ENCODE measurements at regions not wholly inside any gene's neighbourhood (a gene's known extent, or its start where the extent isn't known, plus 50 kb on each side); places are given as distances from the start of the nearest gene placed in this dataset.

DNA sequence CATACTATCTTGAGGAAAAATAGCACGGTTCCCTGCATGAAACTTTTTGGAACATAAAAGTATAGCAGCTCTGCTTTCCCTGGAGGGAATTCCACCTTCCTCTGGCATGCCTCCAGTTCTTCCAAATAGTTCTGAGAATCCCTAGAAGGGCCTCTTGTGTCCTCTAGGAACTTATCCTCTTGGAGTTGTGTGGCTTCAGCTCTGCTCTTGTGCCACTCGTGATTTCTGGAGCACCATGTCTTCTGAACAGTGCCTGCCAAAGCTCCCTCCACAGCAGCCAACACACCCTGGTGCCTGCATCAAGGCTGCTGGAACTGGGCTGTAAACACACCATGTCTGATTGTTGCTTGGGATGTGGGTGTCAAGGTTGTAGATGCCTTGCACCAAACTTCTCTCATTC is 65.7 kb upstream of the FLT1 start:
- Mint-ChIP-seq H3K4me3 (no peak overlapping the region), H3K36me3 (no peaks in the 10 kb centered on the region), H3K27ac (no peak overlapping the region), H3K4me1 (no peaks in the 10 kb centered on the region), H3K9me3 (no peaks in the 10 kb centered on the region)
- DNase-seq (ENCODE audit: low spot score in 2 of 2) (no peak), ATAC-seq (no peak)

DNA sequence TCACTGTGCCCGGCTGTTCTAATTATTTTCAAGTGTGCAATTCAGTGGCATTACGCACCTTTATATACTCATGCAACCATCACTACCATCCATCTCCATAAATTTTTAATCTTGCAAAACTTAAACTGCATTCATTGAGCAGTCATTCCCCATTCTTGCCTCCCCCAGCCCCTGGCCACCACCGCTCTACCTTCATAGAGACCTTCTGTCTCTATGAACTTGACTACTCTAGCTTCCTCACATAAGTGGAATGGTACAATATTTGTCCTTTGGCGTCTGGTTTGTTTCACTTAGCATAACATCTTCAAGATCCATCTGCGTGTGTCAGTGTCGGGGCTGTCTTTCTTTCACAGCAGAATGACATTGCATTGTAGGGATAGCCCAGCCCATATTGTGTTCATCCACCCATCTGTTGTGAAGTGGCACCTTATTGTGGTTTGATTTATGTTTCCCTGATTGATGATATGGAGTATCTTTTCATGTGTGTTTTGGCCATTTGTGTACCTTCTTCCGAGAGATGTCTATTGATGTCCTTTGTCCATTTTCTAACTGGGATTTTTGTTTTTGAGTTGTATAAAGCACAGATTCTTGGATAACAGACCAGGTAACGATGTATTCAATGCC is 64.8 kb upstream of the FLT1 start:
- no peaks in the 10 kb centered on the region for H3K36me3 Mint-ChIP-seq
- no peak for DNase-seq (ENCODE audit: low spot score in 2 of 2)
- H3K9me3 Mint-ChIP-seq = no peaks in the 10 kb centered on the region
- H3K4me1 Mint-ChIP-seq = no peaks in the 10 kb centered on the region
- ATAC-seq = no peak
- no peak overlapping the region for H3K27ac Mint-ChIP-seq
- no peak overlapping the region for H3K4me3 Mint-ChIP-seq

DNA sequence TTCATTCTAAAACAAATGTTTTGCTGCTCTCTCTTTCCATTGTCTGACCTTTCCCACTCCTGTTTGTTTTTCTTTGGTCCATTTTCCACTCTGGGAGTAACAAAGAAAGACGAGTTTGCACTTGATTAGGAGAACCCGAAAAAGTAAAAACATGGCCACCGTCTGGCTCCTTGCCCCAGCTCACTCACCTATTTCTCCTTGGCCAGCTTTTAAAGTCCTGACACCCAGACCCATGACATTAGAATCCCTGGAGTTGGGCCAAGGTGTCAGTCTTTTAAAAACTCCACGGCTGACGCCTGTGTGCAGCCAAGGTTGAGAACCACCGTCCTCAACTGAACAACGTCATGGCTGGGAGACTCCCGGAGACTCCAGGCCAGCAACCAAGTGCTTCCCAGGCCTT is 63.6 kb upstream of the FLT1 start:
- H3K4me3 Mint-ChIP-seq = no peak overlapping the region
- H3K9me3 Mint-ChIP-seq = no peaks in the 10 kb centered on the region
- no peaks in the 10 kb centered on the region for H3K4me1 Mint-ChIP-seq
- no peaks in the 10 kb centered on the region for H3K36me3 Mint-ChIP-seq
- no peak overlapping the region for H3K27ac Mint-ChIP-seq
- ATAC-seq (no peak), DNase-seq (ENCODE audit: low spot score in 2 of 2) (no peak)

DNA sequence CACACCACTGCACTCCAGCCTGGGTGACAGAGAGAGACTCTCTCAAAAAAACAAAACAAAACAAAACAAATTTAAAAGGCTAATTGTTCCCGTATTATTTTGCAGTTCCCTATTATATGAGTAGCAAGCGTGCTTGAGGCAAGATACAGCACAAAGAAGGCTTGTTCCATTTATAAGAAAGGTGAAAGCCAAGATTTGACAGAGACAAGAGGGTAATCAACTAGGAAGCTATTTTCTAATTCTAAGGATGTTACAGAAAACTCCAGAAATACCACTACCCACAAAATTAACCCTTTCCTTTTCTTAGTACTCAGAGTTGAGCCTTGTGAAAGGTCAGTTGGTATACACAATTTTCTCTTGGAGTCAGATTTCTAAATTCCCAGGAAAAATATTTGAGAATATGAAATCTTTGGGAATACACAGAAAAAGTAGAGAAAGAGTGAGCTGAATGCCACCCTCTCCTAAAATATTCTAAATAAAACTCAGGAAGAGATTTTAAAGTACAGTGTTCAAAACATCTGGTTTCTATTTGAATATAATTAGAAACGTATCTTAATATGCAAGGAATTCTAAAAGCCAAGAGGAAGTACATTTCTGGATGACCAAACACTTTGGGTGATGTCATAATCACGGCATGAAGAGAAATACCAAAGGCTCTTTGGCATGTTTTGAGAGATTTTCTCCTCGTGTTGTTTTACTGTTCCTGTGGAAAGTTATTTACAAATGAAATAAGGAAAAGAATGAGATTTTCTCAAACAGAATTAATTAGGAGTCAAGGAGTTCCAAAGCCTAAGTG is 63.0 kb upstream of the FLT1 start:
- no peaks in the 10 kb centered on the region for H3K9me3 Mint-ChIP-seq
- H3K36me3 Mint-ChIP-seq = no peaks in the 10 kb centered on the region
- DNase-seq (ENCODE audit: low spot score in 2 of 2) (no peak), ATAC-seq (no peak)
- no peaks in the 10 kb centered on the region for H3K4me1 Mint-ChIP-seq
- H3K4me3 Mint-ChIP-seq = no peak overlapping the region
- no peak overlapping the region for H3K27ac Mint-ChIP-seq

DNA sequence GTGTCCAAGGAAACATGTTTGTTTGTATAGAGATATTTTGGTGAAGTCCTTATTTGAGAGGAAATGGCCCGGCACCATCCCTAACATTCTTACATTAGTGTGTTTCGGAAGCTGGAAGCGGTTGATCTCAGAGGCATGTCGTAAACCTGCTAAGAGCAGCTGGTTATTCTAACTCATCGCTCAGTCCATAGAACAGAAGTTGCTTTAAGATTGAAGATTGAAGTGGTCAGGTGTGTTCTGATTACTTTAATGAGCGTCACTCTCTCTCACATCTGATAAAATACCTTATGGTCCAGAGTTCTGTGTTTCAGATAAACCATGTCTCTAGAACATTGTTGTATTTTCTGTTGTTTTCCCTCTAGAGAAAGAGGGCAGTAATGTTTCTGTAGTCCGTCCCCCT is 60.2 kb upstream of the FLT1 start:
- Mint-ChIP-seq H3K9me3 (peaks cover under 1% of the 10 kb centered on the region), H3K4me3 (no peak overlapping the region), H3K27ac (no peak overlapping the region), H3K36me3 (no peaks in the 10 kb centered on the region), H3K4me1 (no peaks in the 10 kb centered on the region)
- no peak for ATAC-seq
- DNase-seq (ENCODE audit: low spot score in 2 of 2) = no peak

DNA sequence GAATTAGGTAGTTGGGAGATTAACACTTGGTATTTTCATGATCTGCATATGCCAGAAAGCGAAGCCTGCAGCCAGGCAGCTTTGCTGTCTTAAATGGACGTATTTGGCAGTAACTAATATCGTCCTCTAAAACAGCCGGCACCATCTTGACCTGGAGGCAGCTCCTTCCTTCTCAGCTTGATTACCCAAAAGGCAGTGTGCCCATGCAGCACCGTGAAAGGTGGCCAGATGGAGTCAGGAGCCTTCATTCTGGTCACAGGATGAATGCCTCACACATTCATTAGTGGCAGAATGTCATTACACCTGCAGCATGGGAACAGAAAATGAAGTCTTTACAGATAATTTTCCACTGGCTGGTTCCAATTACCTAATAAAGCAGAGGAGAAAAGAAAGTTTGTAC is 59.0 kb upstream of the FLT1 start:
- H3K27ac Mint-ChIP-seq = no peak overlapping the region
- no peak for DNase-seq (ENCODE audit: low spot score in 2 of 2)
- H3K4me3 Mint-ChIP-seq = no peak overlapping the region
- H3K36me3 Mint-ChIP-seq = no peaks in the 10 kb centered on the region
- peaks cover 3% of the 10 kb centered on the region for H3K9me3 Mint-ChIP-seq
- H3K4me1 Mint-ChIP-seq = no peaks in the 10 kb centered on the region
- no peak for ATAC-seq

DNA sequence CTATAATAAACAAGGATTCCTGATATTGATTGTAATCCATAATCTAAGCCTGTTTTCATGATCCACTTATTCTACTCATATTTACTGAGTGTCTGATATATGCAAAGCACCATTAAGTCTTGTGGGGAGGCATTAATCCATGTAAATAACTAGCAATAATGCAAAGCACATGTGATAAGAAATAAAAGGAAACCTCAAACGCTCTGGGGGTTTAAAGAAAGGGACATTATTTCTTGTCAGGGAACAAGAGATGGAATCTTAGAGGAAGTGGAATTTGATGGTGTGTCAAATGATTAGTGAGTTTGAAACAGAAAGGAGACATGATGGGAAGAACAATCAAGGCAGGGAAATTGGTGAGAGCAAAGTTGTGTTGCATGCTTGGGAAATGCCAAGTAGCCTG is 57.4 kb upstream of the FLT1 start:
- no peak overlapping the region for H3K4me3 Mint-ChIP-seq
- no peak overlapping the region for H3K27ac Mint-ChIP-seq
- H3K36me3 Mint-ChIP-seq = no peaks in the 10 kb centered on the region
- no peak for DNase-seq (ENCODE audit: low spot score in 2 of 2)
- H3K9me3 Mint-ChIP-seq = peaks cover 3% of the 10 kb centered on the region
- no peaks in the 10 kb centered on the region for H3K4me1 Mint-ChIP-seq
- ATAC-seq = no peak

DNA sequence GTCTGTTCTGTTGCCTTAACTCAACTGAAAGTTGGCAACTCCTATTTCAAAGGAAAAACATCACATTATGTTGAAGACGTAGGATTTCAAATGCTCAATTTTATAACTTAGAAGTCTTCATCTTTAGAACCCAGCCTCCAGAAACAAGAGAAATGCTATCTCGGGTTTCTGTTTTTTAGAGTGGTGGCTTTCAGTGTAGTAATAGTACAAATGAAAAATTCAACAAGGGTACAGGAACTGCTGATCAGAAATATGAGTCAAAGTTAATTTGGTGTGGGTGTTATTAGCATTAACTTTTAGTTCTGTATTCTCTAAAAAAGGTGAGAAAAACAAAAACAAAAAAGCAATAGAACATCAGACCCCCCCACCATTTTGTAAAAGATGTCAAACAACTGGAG is 56.6 kb upstream of the FLT1 start:
- ATAC-seq (no peak), DNase-seq (ENCODE audit: low spot score in 2 of 2) (no peak)
- Mint-ChIP-seq H3K4me1 (no peaks in the 10 kb centered on the region), H3K27ac (peak overlapping the region; percentile 13), H3K9me3 (peaks cover 3% of the 10 kb centered on the region), H3K4me3 (no peak overlapping the region), H3K36me3 (no peaks in the 10 kb centered on the region)

DNA sequence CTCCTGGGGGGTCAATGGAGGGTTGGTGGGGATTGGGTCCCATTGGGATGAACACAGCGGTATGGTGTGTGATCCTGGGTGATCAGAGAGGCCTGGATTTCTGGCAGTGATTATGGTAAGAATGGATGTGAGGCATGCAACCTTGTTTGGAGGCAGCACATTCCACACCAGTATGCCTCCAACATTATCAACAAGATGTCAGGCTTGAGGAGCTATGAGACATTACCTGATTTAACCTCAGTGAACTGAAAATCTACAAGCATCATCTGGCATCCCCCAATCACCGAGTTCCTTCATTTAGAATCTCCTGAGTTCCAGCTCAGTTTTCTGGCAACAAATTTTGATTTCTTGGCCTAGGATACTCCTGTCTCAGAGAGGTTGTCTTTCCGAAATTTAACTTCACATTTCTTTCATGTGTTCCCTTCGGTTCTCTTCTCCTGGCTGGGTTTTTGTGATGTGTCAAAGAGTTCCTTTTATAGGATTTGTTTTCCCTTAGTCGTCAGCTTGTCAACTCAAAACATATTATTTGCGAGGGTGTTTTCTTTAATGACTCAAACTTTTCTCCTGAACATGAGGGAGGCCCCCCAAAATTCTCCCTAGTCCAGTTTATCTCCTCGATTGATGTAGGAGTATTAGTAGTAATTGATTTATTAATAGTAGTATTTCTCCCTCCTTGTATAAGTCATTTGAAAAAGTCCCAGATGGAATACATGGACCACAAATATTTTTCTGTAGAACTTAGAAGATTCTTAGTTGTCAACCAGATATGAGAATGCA is 56.0 kb upstream of the FLT1 start:
- ATAC-seq = no peak
- peak overlapping the region; percentile 13 for H3K27ac Mint-ChIP-seq
- H3K9me3 Mint-ChIP-seq = peaks cover 3% of the 10 kb centered on the region

DNA sequence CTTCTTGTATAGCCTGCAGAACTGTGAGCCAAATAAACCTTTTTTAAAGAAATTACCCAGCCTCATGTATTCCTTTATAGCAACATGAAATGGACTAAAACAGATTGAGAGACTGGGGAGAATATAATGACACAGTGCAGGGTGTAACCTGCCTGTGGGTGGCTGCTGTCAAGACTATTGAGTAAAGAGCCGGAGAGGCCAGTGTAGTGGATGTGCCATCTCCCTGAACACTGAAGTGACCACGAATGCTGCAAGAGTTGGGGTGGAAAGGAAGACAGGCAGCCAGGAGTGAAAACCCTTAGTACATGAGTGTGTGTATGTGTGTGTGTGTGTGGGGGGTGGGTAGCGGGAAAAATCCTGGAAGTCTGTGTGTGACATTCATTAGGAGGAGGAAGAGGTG is 55.2 kb upstream of the FLT1 start:
- no peak overlapping the region for H3K27ac Mint-ChIP-seq
- no peaks in the 10 kb centered on the region for H3K36me3 Mint-ChIP-seq
- no peaks in the 10 kb centered on the region for H3K4me1 Mint-ChIP-seq
- no peak overlapping the region for H3K4me3 Mint-ChIP-seq
- peak; percentile 36 for ATAC-seq
- peaks cover 3% of the 10 kb centered on the region for H3K9me3 Mint-ChIP-seq
- DNase-seq (ENCODE audit: low spot score in 2 of 2) = no peak

More for the DNA sequence above, 56.0 kb upstream of the FLT1 start:
- Mint-ChIP-seq H3K36me3 (no peaks in the 10 kb centered on the region), H3K4me3 (no peak overlapping the region), H3K4me1 (no peaks in the 10 kb centered on the region)
- DNase-seq (ENCODE audit: low spot score in 2 of 2) = no peak

DNA sequence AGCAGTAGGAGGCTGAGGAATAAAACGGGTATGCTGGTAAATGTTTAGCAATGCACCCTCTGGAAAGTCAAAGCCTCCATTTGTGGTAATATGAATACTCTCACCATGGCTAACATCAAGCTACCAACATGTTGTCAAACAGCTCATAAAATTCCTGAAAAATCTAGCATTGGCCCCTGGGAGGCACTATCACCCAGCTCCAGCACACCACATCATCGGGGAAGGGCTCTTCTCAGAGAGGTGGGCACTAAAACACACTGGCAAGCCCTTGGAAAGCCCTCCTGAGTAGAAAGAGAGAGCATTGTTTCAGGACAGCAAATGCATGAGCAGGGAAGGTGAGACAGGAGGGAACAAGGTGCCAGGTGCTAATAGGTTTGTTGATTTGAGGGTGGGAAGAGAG is 53.9 kb upstream of the FLT1 start:
- Mint-ChIP-seq H3K4me1 (no peaks in the 10 kb centered on the region), H3K36me3 (no peaks in the 10 kb centered on the region), H3K9me3 (peaks cover 7% of the 10 kb centered on the region), H3K27ac (no peak overlapping the region), H3K4me3 (no peak overlapping the region)
- no peak for ATAC-seq
- no peak for DNase-seq (ENCODE audit: low spot score in 2 of 2)

DNA sequence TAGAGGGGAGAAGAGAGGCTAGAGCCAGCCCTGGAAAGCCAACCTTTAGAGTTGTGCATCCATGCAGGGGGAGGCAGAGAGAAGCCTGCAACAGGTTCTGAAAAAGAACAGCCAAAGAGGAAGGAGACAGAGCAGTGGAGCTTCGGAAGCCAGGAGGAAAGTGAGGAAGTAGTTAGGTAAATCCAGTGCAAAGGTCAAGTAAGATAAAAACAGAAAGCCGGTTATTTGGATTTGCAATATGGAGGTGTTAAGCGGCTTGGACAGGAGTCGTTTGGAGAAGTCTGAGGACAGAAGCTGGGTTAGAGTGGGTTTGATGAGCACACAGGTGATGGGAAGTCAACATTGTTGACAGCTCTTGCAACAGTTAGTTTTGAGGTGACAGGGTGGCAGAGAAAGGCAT is 53.5 kb upstream of the FLT1 start:
- ATAC-seq (no peak), DNase-seq (ENCODE audit: low spot score in 2 of 2) (no peak)
- H3K36me3 Mint-ChIP-seq = no peaks in the 10 kb centered on the region
- H3K4me3 Mint-ChIP-seq = no peak overlapping the region
- peaks cover 9% of the 10 kb centered on the region for H3K9me3 Mint-ChIP-seq
- H3K4me1 Mint-ChIP-seq = no peaks in the 10 kb centered on the region
- H3K27ac Mint-ChIP-seq = no peak overlapping the region

DNA sequence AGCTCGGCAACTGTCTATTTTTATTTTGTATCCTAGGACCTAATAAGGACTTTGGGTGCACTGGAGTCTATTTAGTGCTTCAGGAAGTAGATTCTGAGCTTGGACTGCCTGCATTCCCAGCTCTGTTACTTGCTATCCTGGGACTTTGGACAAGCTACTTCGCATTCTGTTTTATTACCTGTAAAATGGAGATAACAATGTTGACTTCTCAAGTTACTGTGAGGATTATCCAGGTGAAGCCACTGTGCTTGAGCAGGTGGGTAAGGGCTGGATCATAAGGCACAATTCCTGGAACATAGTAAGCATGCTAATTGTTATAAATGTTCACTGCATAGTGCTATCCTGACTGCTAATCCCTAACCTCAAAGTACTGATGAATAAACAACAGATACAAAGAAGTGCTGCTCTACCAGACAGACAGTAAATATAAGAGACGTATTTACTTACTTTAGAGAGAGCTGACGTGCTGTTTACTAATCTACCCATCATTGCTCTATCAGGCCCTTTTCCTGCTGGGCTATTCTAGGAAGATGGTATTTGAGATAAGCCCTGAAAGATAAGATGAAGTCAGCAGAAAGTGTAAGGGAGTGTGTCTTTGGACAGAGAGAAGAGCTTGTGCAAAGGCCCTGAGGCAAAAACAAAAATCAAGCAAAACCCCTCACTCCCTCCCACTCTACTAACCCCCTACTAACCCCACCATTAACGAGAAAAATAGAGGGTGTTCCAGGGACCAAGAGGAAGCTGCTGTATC is 50.8 kb upstream of the FLT1 start:
- no peaks in the 10 kb centered on the region for H3K36me3 Mint-ChIP-seq
- H3K9me3 Mint-ChIP-seq = peaks cover 13% of the 10 kb centered on the region
- peaks cover 8% of the 10 kb centered on the region for H3K4me1 Mint-ChIP-seq
- no peak for DNase-seq (ENCODE audit: low spot score in 2 of 2)
- ATAC-seq = no peak
- H3K4me3 Mint-ChIP-seq = no peak overlapping the region
- no peak overlapping the region for H3K27ac Mint-ChIP-seq

Data from stimulated activated effector memory CD8-positive, alpha-beta T cell treated with anti-CD3 and anti-CD28 coated beads, Interleukin-12 subunit alpha, Interleukin-12 subunit beta, amount 100 ng/mL, for 72 hours (primary cell).